HG03565 (cell line): ENCODE measurements at regions not wholly inside any gene's neighbourhood (a gene's known extent, or its start where the extent isn't known, plus 50 kb on each side); places are given as distances from the start of the nearest gene placed in this dataset.
"Not testable (repeated sequence)": the region's sequence is repeated elsewhere in the genome, so short reads cannot be mapped to it uniquely, and the experiment has no call there.

Experiments
- ATAC-seq: cut with Tn5 transposase; IDR thresholded peaks from one replicate; pipeline ENCODE4 v1.9.1; 2021; ENCODE audit warnings: mild to moderate bottlenecking, moderate library complexity; ENCODE audit not compliant: unreplicated experiment

DNA sequence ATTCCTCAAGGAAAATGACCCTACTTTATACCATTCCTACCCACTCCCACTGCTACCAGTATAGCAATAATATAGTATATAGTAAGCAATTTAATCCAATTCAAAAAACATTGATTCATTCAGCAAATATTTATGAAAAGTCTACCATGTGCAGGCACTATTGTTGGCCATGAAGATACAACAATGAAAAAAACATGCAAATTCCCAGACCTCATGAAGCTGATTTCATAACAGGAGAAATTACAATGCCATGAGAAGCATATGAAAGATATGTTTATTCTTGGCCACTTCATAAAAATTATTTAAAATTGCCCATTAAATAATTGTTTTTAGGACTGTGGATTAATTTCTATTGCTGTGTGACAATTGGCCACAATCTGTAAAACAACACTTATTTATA lies 315.8 kb upstream of the COL8A1 start:
- ATAC-seq = no peak

DNA sequence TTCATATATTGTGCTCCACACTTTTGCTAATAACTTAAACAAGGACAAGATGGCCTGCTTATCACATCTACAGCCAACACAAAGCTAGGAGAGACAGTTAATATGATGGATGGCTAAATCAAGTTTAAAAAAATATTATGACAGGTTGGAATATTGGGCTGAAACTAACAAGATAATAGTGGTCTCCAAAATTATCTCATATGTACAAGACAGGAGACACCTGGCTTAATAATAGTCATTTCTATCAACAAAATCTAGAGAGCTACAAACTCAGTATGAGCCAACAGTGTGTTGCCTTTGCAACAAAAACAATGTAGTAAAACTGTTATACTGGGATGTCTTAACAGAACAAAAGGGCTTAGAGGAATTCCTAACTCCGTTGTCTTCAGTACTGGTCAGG lies 317.1 kb upstream of the COL8A1 start:
- no peak for ATAC-seq

DNA sequence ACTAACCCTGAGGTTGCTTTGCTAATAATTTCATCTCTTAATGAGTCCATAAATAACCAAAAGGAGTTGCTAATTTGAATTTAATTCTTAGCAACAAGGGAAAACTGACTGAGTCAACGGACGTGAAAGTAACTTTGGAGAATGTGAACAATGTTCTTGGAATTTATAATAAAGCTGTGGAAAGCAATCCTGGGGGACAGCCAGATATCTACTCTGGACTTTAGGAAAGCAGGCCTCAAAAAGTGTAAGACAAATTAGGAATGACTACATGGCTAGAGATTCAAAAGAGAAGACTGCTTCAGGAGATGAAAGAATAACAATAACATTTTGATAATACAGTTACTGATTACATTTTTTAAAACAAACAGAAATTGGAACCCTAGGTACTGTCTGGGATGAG lies 318.4 kb upstream of the COL8A1 start:
- no peak for ATAC-seq

DNA sequence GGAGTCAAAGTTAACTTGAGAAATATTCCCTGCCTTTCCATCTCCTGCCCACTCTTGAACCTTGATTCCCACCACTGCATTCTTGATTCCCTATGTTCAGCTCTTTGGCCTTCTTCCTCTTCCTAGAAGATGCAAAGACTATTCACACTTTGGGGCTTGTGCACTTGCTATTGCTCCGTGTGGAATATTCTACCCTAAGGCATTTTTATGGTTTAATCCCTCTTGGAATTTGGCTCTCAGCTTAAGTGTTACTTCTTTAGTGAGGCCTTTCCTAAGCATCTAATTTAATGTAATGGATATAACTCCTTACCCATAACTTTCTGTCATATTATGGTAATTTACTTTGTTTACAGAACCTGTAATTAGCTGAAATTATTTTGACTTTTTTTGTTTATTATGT lies 318.9 kb upstream of the COL8A1 start:
- ATAC-seq = no peak

DNA sequence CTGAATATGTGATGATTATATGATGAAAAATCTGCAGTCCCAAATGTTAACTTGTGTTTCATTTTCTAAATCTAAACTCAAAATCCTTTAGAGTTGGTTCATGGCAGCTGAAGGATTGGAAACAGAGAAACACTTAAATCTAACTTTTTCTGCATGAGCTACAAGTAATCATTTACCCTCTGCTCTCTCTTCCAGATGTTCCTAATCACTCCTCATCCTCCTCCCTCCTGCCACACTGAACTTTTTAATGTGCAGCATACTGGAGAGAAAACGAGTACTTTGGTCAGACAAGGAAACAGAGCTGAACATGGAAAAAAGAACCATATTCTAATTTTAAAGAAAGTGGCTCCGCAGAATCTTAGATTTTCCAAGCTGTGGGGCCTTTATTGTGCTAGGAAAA lies 321.2 kb upstream of the COL8A1 start:
- no peak for ATAC-seq

DNA sequence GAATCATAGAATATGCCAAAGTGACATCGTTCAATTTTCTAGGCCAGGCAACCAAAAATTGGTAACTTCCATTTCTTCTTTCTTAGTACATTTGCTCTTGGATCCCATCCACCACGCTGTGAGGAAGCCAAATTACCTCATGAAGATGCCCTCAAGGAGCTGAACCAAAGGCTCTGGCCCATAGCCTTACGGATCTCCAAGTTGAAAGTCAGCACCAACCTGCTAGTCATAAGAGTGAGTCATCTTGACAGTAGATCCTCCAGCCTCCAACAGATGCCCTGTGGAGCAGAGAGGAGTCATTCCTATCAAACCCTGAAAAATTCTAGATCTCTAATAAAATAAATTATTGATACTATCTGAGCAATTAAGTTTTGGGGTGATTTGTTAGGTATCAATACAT lies 322.5 kb upstream of the COL8A1 start:
- ATAC-seq = no peak

DNA sequence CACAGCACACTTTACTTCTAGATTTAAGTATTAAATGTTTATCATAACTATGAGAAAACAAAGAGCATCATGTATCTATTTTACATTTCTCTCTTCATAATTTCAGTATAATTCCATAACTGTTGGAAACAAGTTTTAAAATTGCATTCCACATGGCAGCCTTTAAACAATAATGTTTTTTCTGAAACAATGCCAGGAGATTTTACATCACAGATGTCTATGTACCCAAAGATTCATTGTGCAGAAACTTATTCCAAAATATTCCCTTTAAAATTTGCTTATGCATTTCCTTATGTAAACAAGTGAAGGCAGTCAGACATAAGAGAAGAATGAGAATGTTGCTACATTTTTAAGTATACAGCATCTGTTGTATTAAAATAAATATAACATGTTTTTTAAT lies 324.9 kb upstream of the COL8A1 start:
- ATAC-seq = no peak

DNA sequence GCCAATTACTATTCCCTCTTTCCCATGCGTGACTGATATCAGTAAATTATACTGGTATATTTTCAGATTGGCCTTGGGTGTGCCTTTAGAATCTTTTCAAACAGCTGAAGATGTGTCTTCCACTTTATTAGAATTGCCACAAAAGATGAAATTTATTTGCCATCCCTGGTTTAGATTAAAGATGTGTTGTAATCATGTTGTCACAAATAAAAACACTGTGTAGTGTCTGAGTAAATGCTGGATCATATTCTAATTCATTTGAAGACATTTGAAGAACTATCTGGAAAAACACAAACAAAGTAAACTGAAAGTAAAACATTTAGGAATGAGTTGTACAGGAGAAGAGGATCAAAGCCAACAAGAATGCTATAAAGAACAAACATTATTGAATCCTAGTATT lies 339.7 kb upstream of the COL8A1 start:
- ATAC-seq = no peak

DNA sequence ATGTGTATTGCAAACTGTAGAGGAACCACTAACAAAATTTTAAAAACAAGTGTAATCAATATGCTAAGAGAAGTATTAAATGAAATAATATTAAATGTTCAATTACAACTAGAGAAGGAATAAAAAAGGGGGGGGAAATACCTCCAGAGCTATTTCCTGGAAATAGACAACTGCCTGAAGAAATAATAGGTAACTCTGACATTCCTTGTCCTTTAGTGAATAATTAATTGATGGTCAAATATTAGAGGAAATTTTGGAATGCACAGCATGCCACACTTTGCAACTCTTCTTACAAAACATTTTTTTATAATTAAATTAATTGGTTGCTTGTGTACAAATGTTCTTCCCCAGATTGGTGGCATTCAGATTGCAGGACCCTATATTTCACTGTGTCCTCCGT lies 342.6 kb upstream of the COL8A1 start:
- no peak for ATAC-seq

DNA sequence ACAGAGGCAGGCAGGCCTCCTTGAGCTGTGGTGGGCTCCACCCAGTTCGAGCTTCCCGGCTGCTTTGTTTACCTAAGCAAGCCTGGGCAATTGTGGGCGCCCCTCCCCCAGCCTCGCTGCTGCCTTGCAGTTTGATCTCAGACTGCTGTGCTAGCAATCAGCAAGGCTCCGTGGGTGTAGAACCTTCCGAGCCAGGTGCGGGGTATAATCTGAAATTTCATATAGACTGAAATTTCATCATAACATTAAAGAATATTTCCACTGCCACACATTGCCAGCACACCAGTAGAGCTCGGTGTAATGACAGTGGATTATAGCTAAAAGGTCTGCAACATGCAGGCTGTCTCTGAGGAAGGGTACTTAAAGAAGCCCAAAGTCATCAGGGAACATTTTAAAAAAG lies 344.3 kb upstream of the COL8A1 start:
- not testable (repeated sequence) for ATAC-seq

DNA sequence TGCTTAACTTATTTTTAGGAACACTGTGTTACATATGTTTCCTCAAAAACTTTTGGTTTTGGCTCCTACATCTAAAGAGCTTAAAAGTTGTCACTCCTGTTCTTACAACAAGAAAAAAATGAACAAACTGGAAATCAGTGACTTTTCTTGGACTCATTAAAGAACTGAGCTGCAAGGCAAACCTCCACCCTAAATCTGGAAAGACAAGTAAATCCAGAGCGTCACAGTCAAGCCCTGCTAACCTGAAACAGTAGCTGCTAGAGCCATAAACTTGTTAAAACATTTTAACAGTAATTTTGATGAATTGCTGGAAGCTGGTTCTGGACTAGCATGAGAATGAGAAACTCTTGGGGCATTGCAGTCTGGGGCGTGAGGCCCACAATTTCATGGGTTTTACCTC lies 350.5 kb upstream of the COL8A1 start:
- ATAC-seq = no peak

DNA sequence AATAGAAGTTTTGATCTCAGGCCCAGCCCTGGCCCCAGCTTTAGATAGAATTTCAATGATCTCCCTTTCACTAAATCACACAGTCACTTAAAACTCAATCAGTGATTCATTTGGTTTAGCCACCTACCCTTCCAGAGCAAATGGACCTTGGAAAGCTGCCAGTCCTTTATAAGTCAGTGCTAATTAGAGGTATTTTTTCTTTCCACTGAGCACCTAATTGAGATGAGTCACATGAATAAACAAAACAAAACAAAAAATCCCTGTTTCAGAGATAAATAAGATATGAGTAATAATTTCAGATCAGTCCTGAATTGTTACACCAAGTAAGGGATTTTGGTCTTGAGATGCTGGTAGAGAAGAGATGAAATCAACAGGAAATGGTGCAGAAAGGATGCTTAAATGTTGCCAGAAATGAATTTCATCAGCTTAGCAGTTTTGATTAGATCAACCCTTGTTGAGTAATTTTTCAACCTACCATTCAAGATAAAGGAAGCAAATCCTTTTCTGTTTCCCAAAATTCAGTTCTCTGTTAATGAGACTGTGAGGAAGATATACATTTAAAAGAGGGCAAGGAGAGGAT lies 352.0 kb upstream of the COL8A1 start:
- no peak for ATAC-seq

DNA sequence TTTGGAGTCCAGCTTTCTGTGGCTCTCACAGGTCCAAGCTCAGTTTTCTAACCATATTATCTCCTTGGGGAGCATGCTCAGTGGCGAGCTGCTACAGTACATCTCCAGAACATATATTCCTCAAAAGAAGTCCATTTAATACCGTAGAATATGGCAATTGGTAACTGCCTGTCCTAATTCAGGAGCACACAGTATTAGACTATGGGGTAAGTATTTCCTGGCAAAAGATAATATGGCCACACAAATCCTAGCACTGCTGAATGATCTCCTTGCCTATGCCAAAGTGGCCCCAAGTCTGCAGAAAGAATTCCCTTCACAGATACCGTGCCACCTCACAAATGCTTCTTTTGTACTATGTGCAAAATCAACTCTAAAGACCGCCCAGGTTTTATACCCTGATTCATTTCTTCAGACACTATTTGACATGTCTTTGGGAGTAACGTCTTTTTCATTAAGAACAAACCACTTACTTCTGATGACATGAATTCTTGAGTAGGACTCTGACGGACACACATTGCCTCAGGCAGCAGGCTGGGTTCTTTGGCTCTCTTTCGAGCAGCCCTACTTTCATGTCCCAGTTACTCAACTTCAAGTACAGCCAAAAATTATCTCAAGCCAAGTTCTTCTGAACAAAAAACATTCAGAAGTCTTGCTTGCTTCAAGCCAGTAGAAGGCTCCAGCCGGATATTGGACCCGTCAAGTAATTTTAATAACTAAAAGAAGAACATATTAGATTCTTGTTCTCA lies 368.3 kb upstream of the DCBLD2 start:
- ATAC-seq = no peak

DNA sequence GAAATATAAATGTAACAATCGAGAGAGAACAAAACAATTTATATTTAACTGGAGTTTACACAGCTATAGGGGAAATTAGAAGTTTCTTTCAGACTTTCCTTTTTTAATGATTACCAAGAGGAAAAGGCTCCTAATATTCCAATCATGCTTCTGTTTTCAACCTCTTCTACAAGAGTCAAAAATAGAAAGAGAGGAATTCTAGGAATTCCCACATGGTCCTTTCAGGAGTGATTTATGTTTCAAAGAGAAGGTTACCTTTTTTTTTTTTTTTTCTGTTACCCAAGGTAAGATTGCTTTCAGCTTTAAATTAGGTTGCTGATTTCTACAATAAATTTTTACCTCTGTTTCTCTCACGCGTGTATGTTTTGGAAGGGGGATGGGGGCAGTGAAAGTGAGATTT lies 355.3 kb upstream of the DCBLD2 start:
- ATAC-seq = no peak

DNA sequence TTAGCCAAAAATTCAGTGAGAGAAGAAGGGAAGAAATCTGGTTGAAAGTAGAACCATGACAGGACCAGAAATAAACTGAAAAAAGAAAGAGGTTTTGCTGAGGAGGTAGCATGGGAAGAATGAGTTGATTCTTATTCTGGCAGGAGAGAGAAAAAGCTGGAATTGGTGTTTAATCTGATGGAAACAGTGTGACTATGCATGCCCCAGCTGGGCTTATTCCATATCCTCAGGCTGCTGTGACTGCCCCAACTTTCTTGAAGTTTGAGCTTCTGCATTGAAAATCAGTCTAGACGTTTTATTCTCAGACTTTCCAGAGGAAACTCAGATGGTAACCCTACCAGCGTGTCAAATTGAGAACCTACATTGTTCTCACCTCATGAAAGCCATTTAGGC lies 352.5 kb upstream of the DCBLD2 start:
- no peak for ATAC-seq

DNA sequence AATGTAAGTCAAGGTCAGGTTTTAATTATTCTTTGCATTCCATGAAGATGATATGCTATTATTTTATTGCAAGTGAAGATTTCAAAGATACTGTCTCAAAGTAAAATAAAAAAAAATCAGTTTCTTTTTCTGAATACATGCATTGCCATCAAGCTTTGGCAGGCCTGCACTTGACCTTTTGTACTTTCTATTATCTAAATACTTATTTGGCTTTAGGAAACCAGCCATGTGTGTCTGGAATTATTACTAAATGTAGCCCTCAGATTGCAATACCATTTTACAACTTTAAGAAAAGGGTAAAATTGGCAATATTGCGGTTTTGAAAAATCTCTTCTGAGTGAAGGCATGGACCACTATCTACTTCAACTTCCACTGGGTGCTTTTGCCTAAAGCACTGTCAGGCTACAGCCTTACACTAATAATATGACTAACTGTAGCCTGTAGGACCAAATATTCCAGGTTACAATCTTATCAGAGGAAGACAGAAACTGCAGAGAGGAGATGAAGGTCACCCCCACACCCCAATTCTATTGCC lies 349.4 kb upstream of the DCBLD2 start:
- ATAC-seq = no peak

DNA sequence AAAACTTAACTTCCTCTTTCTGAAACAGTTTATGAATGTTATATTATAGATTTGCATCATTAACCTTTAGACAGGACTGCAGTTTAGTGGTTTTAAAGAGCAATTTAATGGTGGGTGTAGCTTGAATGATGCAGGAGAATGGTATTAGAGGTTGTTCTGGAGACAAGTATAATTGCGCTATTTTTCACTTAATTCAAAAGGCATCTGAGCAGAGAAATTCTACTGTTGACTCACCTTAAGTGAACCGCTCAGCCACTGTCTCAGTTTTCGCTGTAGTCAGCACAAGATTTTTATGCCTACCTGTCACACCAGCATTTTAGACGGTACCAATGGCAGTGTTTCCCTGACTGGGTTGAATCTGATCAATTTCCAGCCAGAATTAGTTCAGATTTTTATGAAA lies 348.8 kb upstream of the DCBLD2 start:
- no peak for ATAC-seq

DNA sequence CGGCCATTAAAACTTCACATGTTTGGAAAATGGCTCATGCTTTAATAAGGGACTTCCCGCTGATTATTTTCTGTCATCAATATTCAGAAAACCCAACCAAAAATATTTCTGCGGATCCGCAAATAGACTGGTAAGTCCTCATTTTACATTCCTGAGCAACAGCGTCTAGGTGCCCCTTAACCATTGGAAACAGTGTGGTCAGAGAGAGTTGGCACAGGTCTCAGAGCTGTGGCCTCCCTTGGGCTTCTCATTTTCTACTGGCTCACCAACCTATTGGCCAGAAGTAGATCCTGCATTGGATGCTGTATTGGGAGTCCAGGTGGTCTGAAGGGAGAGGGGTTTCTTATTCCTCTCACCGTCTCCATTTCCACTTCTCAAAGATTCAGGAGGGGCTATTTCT lies 348.1 kb upstream of the DCBLD2 start:
- no peak for ATAC-seq

DNA sequence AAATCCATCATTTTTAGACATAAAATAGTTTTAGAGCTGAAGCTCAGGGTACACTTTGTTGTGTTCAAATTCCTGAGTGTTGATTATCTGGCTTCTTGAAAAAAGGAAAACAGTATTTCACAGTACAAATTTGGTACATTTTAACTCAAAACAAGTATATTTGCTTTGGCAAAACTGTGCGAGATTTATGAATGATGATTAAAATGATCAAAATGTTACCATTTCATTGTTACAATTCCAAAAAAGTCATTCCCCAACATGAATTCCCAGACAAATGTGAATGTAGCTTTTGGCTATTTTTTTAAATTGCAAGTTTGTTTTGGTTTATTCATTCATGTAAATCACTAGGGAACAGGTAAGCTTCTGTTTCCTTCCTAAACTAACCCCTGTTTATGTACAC lies 347.4 kb upstream of the DCBLD2 start:
- no peak for ATAC-seq

DNA sequence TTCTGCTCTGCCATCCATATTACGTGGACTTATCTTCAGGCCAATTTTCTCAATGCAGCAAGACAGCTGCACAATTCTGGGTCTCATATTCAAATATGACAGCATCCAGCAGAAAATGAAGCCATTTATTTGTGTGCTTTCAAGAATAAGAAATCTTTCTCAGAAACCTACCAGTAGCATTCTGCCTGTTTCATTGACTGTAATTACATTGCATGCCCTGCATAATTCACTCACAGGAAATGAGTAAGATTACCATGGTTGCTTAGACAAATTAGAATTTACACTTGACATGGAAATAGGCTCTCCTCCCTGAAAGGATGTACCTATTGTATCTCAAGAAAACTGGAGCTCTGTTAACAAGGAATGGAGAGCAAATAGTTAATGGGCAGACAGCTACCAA lies 346.6 kb upstream of the DCBLD2 start:
- ATAC-seq = no peak

DNA sequence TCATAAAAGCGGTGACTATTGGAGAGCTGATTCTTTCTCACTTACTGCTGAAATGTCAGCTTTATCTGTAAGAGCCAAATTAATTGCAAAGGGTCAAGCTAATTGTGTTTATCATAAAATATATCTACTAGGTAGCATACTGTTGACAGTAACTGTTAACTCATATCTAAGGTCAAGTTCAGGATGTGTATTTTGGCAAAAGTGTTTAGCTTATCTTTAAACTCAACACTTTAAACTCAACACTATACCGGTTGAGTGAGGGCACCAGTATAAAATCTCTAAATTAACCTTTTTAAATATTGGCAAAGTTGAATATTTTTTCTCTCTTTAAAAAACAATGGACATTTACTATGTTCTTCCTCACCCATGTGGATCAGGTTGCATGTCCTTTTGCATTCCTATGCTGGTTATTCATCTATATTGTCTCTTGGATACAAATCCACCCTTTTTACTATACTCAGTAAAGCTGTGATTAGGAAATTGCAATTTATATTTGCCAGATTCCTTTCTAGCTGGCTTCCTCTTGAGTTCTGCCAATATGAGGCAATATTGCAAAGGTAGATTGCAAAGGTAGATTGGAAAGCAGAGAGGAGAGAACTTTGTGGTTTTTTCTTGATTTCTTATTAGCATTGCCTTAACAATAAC lies 344.6 kb upstream of the DCBLD2 start:
- ATAC-seq = no peak

DNA sequence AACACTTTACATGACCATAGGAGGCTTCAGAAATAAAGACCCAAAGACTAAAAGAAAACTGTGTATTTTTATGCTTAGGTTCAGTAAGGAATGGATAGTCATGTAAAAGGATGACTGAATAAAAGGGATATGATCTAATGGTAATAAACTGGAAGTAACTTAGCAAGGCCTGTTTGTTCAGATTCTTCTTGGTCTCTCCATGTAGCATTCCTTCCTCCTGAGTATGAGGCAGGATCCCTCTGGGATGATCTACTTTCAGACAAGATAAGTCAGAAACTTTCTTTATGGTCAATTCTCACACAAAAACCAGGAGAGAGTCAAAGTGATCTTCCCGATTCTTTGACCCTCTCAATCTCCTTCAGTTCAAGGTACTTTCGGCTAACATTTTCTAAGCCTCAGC lies 340.8 kb upstream of the DCBLD2 start:
- no peak for ATAC-seq
